HL-60/S4 treated with retinoic acid at 250 ng/mL for 4 days and 3 days (cell line): ENCODE measurements at regions not wholly inside any gene's neighbourhood (a gene's known extent, or its start where the extent isn't known, plus 50 kb on each side); places are given as distances from the start of the nearest gene placed in this dataset.

Experiments
- in situ Hi-C: fragments of 300-500 bp; cut with MboI; formaldehyde crosslinking; loops from 2 replicates; pipeline ENCODE4 v1.7.0; 2022; ENCODE audit warnings: low sequenced_read_pairs

DNA sequence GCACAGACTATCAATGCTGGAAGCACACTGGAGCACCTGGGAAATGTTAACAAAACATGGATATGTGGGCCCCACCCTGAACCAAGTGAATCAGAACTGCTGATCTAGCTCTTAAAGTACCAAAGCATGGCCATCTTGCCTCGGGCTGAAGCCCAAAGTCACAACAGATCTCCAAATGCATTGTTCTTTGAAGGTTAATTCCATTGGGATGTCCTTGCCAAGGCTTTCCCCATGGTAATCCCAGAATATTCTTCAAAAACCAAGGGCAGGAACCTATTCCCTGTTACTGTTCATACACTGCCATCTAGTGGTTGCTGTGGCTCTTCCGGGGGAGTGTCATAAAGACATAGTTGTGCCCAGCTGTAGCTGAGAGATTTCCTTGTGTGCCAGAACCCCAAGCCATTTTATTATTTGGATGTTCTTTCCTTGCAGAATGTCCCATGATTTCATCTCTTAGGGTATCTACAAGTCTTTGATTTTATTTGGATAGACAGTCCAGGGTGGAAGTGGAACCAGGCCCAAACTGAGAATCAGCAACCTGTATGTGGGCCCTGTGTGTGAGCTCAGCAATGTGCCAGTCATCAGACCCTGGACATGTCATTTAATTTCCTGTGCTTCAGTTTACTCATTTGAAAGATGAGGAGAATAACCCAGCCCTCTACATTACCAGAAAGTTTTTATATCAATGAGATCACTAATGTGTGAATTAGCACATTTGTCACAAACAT, 290.0 kb downstream of the ACTL7B start:
- in situ Hi-C loops, result loop anchor here (10.0 kb wide), 1 partner anchor 1091 kb away; no protein-coding TSS in a partner anchor

- in situ Hi-C loops, result loop anchor here (10.0 kb wide), 1 partner anchor 1087 kb away; no protein-coding TSS in a partner anchor
These were observed 293.6 kb downstream of the ACTL7B start for GRCh38 chr9:108562176-108562575.

- in situ Hi-C loops, result no loop called here
These were observed 296.4 kb downstream of the ACTL7B start for GRCh38 chr9:108559432-108559831.

- in situ Hi-C loops, result no loop called here
These were observed 301.0 kb downstream of the ACTL7B start for GRCh38 chr9:108554831-108555230.

GRCh38 chr9:108553111-108553635, 302.6 kb downstream of the ACTL7B start:
- in situ Hi-C loops, result no loop called here

DNA sequence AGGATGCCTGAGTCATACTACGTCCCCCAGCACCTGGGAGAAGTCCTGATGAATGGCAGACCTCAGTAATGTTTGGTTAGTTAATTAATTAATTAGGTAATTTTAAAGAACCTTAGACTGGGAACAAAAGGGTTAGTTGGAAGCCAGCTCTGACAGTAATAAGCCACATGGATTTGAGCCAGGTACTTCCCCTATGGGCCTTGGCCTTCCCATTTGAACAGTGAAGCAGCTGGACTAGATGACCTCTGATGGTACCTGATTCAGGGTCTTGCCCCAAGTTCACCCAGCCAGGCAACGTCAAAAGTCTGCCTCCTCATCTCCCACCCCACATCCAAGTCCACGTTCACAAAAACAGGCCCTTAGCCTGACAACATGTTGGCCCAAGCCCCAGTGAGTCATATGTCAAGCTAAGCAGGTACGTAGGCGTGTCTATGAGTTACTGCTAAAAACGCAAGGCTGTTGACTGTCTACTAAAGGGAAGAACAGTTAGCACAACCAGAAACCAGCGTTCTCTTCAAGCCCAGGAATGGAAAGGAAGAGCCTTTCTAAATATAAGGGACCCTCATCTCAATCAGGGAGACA, 303.2 kb downstream of the ACTL7B start:
- in situ Hi-C loops, result no loop called here

GRCh38 chr9:108551030-108551841, 304.6 kb downstream of the ACTL7B start:
- in situ Hi-C loops, result no loop called here

- in situ Hi-C loops, result no loop called here
These were observed 305.7 kb downstream of the ACTL7B start for GRCh38 chr9:108550106-108550505.

GRCh38 chr9:108549184-108549583, 306.6 kb downstream of the ACTL7B start:
- in situ Hi-C loops, result no loop called here

GRCh38 chr9:108547411-108548135, 308.2 kb downstream of the ACTL7B start:
- in situ Hi-C loops, result no loop called here

- in situ Hi-C loops, result no loop called here
These were observed 309.6 kb downstream of the ACTL7B start for GRCh38 chr9:108546215-108546614.

GRCh38 chr9:108545436-108545835, 310.4 kb downstream of the ACTL7B start:
- in situ Hi-C loops, result no loop called here

DNA sequence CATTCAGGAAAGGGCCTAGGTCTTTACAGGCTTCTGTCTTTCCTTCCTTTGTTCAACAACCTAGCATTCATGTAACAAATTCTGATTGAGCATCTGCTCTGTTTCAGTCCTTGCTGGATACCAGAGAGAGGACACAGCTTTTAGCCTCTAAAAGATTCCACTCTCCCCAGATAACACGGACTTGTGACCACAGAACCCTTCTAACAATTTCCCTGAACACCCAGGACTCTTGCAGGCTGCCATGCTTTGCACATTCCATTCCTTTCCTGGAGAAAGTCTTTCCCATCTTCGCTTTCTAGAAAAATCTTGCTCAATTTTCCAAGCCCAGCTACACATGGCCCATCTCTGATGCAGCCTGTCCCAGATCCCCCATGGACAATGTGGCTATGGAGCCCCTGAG, 310.9 kb downstream of the ACTL7B start:
- in situ Hi-C loops, result no loop called here

DNA sequence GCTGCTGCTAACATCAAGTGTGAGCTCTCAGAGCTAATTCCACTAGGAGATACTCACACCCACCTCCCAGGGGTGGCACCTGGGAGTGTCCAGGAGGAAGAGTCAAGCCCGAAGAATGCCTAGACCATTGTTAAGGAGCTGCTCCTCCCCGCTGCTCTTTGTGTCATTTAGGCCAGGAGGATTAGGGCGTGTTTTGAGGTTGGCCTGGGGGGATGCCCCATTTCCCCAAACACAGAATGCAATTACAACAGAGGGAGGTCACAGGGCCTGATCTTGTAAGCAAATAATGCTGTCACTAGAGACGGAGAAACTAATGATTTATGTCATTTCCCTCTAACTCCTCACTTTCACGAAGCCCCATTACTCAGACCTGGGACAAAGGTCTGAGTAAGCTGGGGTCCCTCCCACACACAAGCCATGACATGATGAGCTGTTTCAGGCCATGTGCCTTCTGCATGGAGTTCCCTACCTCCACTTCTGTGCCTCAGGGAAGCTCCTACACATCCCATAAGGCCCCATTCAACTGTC, 312.5 kb downstream of the ACTL7B start:
- in situ Hi-C loops, result no loop called here

DNA sequence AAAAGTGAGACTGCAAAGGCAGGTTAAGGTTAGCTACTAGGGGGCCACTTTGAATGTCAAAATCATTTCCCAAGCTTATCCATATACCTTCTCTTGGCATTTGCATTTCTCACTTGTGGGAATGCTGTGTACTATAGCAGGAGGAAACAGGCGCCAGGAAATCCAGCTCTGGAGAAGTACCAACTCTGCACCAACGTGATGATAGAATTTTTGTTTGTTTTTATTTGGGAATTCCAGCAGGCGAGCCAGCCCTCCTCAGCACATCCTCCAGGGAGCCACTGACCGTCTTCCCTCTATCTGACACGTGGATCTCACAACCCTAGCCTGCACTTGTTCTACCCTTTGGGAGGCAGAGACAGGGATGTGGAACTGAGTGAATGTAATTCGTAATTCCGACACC, 318.0 kb downstream of the ACTL7B start:
- in situ Hi-C loops, result no loop called here

DNA sequence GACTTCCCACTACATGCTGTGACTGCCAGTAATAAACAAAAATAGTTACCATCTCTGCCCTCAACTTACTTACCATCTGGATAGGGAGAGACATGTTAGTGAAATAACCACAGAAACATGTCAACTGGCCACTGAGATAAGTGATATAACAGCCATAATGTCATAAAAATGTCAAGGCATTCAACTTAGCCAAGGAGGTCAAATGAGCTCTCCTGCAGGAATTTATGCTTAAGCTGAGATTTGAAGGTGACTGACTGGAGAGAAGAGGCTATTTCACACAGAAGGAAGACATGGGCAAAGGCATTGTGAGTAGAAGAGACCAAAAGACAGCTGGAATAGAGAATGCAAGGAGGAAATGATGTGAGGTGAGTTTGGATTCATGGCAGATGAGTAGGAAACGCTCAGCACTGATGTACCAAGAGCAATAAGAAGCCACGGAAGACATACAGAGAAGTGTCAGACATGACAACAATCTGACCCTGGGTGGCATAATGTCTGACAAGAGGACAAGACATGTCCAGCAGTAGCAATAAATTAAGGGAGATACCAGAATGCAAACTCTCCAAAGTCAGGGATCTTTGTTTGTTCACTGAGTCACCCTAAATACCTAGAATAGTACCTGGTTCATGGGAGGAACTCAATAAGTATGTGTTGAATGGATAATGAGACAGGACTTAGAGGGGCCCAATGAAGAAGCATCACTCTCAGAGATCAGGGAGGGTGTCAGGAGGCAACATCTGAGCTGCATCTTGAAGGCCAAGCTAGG, 318.8 kb downstream of the ACTL7B start:
- in situ Hi-C loops, result no loop called here

DNA sequence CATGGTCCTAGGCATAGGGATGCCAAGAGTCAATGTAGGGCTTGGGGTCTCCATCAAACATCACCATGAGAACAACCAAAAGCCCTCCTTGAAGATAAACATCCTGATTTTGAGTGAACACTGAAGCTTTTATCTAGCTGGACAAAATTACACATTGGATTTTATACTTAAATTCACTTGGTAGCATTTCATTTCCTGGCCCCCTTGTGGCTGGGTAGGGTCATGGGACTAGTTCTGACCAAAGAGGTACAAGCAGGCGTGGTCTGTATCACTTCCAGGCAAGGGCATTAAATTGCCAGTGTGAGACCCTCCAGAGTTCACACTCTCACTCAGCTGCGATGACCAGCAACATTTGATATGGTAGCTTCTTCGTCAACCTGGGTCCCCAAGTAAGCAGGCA, 320.3 kb downstream of the ACTL7B start:
- in situ Hi-C loops, result no loop called here

GRCh38 chr9:108534741-108535140, 321.0 kb downstream of the ACTL7B start:
- in situ Hi-C loops, result no loop called here

- in situ Hi-C loops, result no loop called here
These were observed 325.6 kb downstream of the ACTL7B start for GRCh38 chr9:108530141-108530540.

GRCh38 chr9:108528231-108528630, 327.6 kb downstream of the ACTL7B start:
- in situ Hi-C loops, result no loop called here
